Esophagus muscularis mucosa (tissue), 3 donors: ENCODE measurements at regions not wholly inside any gene's neighbourhood (a gene's known extent, or its start where the extent isn't known, plus 50 kb on each side); places are given as distances from the start of the nearest gene placed in this dataset.

Source experiments
- POLR2A ChIP-seq: fragments of 450-650 bp; IDR thresholded peaks from one replicate; pipeline ENCODE4 v1.6.1; 2017; ENCODE audit warnings: antibody characterized with exemption, moderate library complexity, mild to moderate bottlenecking, low read depth
- POLR2AphosphoS5 ChIP-seq, 2 donors: sonication (generic); formaldehyde crosslinking; IDR thresholded peaks; one replicate each; pipeline ENCODE4 v1.6.1; 2017; ENCODE audit warnings: antibody characterized with exemption in 2 of 2
- TF ChIP-seq, protein P1 (sequence below), 3 experiments: fragments of 200-600 bp in 2 of 3; fragments of 450-650 bp in 1 of 3; sonication (generic) in 2 of 3; IDR thresholded peaks; one replicate each; pipeline ENCODE4 v1.5.1; 2017 to 2019; ENCODE audit warnings: antibody characterized with exemption in 3 of 3, mild to moderate bottlenecking in 2 of 3, moderate library complexity in 1 of 3

DNA sequence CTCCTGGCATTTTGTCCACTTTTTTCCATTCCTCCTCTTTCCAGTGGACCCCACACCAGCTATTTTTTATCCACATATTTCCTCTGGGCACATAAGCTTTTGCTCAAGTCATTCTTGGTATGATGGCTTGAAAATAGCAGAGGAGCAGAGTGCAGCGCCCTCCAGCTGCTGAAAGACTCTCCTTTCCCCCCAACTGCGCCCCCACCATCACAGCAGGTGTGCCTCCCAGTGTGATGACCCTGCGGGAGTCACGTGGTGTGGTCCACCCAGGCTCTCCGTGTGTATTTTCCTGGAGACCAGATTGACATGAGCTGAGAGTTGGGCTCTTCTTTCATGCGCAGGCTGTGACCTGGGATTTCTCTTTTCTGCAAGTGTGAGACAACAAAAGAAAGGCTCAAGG lies 1241.6 kb downstream of the TBC1D22A start:
- TF ChIP-seq, protein P1, sequence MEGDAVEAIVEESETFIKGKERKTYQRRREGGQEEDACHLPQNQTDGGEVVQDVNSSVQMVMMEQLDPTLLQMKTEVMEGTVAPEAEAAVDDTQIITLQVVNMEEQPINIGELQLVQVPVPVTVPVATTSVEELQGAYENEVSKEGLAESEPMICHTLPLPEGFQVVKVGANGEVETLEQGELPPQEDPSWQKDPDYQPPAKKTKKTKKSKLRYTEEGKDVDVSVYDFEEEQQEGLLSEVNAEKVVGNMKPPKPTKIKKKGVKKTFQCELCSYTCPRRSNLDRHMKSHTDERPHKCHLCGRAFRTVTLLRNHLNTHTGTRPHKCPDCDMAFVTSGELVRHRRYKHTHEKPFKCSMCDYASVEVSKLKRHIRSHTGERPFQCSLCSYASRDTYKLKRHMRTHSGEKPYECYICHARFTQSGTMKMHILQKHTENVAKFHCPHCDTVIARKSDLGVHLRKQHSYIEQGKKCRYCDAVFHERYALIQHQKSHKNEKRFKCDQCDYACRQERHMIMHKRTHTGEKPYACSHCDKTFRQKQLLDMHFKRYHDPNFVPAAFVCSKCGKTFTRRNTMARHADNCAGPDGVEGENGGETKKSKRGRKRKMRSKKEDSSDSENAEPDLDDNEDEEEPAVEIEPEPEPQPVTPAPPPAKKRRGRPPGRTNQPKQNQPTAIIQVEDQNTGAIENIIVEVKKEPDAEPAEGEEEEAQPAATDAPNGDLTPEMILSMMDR (IDR thresholded peaks at IDR 0.05), result no peak
- TF ChIP-seq POLR2AphosphoS5 (IDR thresholded peaks at IDR 0.05), result no peak
- no peak for TF ChIP-seq POLR2A
